HepG2 (cell line): ENCODE measurements at regions not wholly inside any gene's neighbourhood (a gene's known extent, or its start where the extent isn't known, plus 50 kb on each side); places are given as distances from the start of the nearest gene placed in this dataset.

Experiments used
- HNF1A ChIP-seq, 2 experiments: sonication (generic) in 1 of 2; formaldehyde crosslinking in 1 of 2; IDR thresholded peaks; 2 replicates each; pipeline versions ENCODE4 v1.4.0 to v1.6.1; 2016 to 2020; ENCODE audit warnings: borderline replicate concordance in 1 of 2, low read depth in 1 of 2, mild to moderate bottlenecking in 1 of 2, missing genetic modification reagents in 1 of 2
- MEIS2 ChIP-seq: sonication (generic); formaldehyde crosslinking; IDR thresholded peaks from 2 replicates; pipeline ENCODE4 v1.9.0; 2021; ENCODE audit warnings: mild to moderate bottlenecking, missing genetic modification reagents
- RBM39 ChIP-seq: fragments of 200-400 bp; formaldehyde crosslinking; IDR thresholded peaks from one replicate; pipeline ENCODE4 v1.6.1; 2018; ENCODE audit warnings: antibody characterized with exemption, mild to moderate bottlenecking, low read depth, low read length; ENCODE audit not compliant: poor library complexity, severe bottlenecking
- SIX1 ChIP-seq: sonication (generic); formaldehyde crosslinking; IDR thresholded peaks from 2 replicates; pipeline ENCODE4 v1.4.0; 2020; ENCODE audit warnings: missing genetic modification reagents, borderline replicate concordance
- ZNF639 ChIP-seq: conservative IDR thresholded peaks from 2 replicates; pipeline ENCODE4 v1.6.1; 2018; ENCODE audit warnings: missing genetic modification reagents
- ZNF878 ChIP-seq: sonication (generic); formaldehyde crosslinking; IDR thresholded peaks from 2 replicates; pipeline ENCODE4 v1.8.1; 2023; ENCODE audit warnings: mild to moderate bottlenecking, missing genetic modification reagents, moderate library complexity
- ZSCAN29 ChIP-seq: sonication (generic); formaldehyde crosslinking; conservative IDR thresholded peaks from 2 replicates; pipeline ENCODE4 v1.4.0; 2020; ENCODE audit warnings: mild to moderate bottlenecking, missing genetic modification reagents

- TF ChIP-seq HNF1A (IDR thresholded peaks at IDR 0.05; ENCODE audit: low read depth) = no peak
- TF ChIP-seq HNF1A (CRISPR knock-in tag; IDR thresholded peaks at IDR 0.05; ENCODE audit: borderline replicate concordance) = no peak
- TF ChIP-seq MEIS2 (CRISPR knock-in tag) = no peak
- no peak for TF ChIP-seq RBM39
- TF ChIP-seq ZNF639 (CRISPR knock-in tag) = no peak
- TF ChIP-seq SIX1 = no peak
- no peak for TF ChIP-seq ZNF878 (CRISPR knock-in tag)
- TF ChIP-seq ZSCAN29 (CRISPR knock-in tag) = no peak
These were observed 247.5 kb upstream of the NOVA1 start (continued) for GRCh38 chr14:26845151-26845818.
